SK-N-SH treated with all-trans-retinoic acid at 6 μM for 48 hours (cell line): ENCODE measurements at regions not wholly inside any gene's neighbourhood (a gene's known extent, or its start where the extent isn't known, plus 50 kb on each side); places are given as distances from the start of the nearest gene placed in this dataset.

Source experiments
- CSDC2 ChIP-seq: fragments of 250-450 bp; sonication (Bioruptor Pico); IDR thresholded peaks from 2 replicates; pipeline ENCODE4 v1.5.0; 2020; ENCODE audit warnings: mild to moderate bottlenecking, moderate library complexity
- OSR1 ChIP-seq: fragments of 250-450 bp; sonication (Bioruptor Pico); IDR thresholded peaks from 2 replicates; pipeline ENCODE4 v1.8.0; 2022; ENCODE audit warnings: moderate library complexity, mild to moderate bottlenecking, inconsistent platforms
- ZFP30 ChIP-seq: fragments of 450-650 bp; formaldehyde crosslinking; IDR thresholded peaks from 2 replicates; pipeline ENCODE4 v1.5.0; 2022; ENCODE audit warnings: mild to moderate bottlenecking, moderate library complexity

GRCh38 chrX:120741452-120741851, 111.6 kb upstream of the C1GALT1C1 start:
- TF ChIP-seq ZFP30 (CRISPR knock-in tag) = no peak
- TF ChIP-seq OSR1 (CRISPR knock-in tag) = no peak
- no peak for TF ChIP-seq CSDC2 (CRISPR knock-in tag)
